ENCODE measurements at regions not wholly inside any gene's neighbourhood (a gene's known extent, or its start where the extent isn't known, plus 50 kb on each side); places are given as distances from the start of the nearest gene placed in this dataset.

- no peak overlapping the region for H2AFZ ChIP-seq (ENCODE audit: low read length)
- no peaks in the 10 kb centered on the region for H3K27me3 ChIP-seq (ENCODE audit: insufficient read depth, low read length, poor library complexity, severe bottlenecking)
- H3K36me3 ChIP-seq (ENCODE audit: insufficient read depth, low read length): no peaks in the 10 kb centered on the region
- TF ChIP-seq CTCF (conservative IDR thresholded peaks at IDR 0.05; ENCODE audit: low read length): no peak
- no peak for TF ChIP-seq EZH2phosphoT487 (IDR thresholded peaks at IDR 0.05; ENCODE audit: borderline replicate concordance)
- H3K4me2 ChIP-seq (ENCODE audit: low read depth, low read length, poor library complexity, severe bottlenecking): no peak overlapping the region
- no peaks in the 10 kb centered on the region for H3K4me1 ChIP-seq (ENCODE audit: insufficient read depth, low read length, poor library complexity, severe bottlenecking)
- H4K20me1 ChIP-seq (ENCODE audit: insufficient read depth, low read length, poor library complexity, severe bottlenecking): no peaks in the 10 kb centered on the region
- H3K9me2 ChIP-seq (replicated peaks; ENCODE audit: low read depth, low read length): no peaks in the 10 kb centered on the region
- H3F3A ChIP-seq (ENCODE audit: low read depth): no peaks in the 10 kb centered on the region
- no peaks in the 10 kb centered on the region for H3K9me3 ChIP-seq (ENCODE audit: insufficient read depth, low read depth, low read length)
- H3K9ac ChIP-seq (ENCODE audit: low read depth, low read length, poor library complexity, severe bottlenecking): no peak overlapping the region
- no peak overlapping the region for H3K4me3 ChIP-seq (ENCODE audit: low read length, poor library complexity, severe bottlenecking)
- no peaks in the 10 kb centered on the region for H3K79me2 ChIP-seq (ENCODE audit: insufficient read depth, low read length)
Observed at GRCh38 chr10:107474650-107475049, 310.1 kb upstream of the SORCS1 start.

GRCh38 chr10:107473225-107473624, 308.7 kb upstream of the SORCS1 start:
- Histone ChIP-seq H3K4me2 (ENCODE audit: low read depth, low read length, poor library complexity, severe bottlenecking) (no peak overlapping the region), H4K20me1 (ENCODE audit: insufficient read depth, low read length, poor library complexity, severe bottlenecking) (no peaks in the 10 kb centered on the region), H2AFZ (ENCODE audit: low read length) (no peak overlapping the region), H3K4me3 (ENCODE audit: low read length, poor library complexity, severe bottlenecking) (no peak overlapping the region), H3K36me3 (ENCODE audit: insufficient read depth, low read length) (no peaks in the 10 kb centered on the region), H3K27me3 (ENCODE audit: insufficient read depth, low read length, poor library complexity, severe bottlenecking) (no peaks in the 10 kb centered on the region), H3K9me3 (ENCODE audit: insufficient read depth, low read depth, low read length) (no peaks in the 10 kb centered on the region), H3K79me2 (ENCODE audit: insufficient read depth, low read length) (no peaks in the 10 kb centered on the region), H3K4me1 (ENCODE audit: insufficient read depth, low read length, poor library complexity, severe bottlenecking) (no peaks in the 10 kb centered on the region), H3K9me2 (replicated peaks; ENCODE audit: low read depth, low read length) (no peaks in the 10 kb centered on the region), H3K9ac (ENCODE audit: low read depth, low read length, poor library complexity, severe bottlenecking) (no peak overlapping the region), H3F3A (ENCODE audit: low read depth) (no peaks in the 10 kb centered on the region)
- TF ChIP-seq EZH2phosphoT487 (IDR thresholded peaks at IDR 0.05; ENCODE audit: borderline replicate concordance) (no peak), CTCF (conservative IDR thresholded peaks at IDR 0.05; ENCODE audit: low read length) (no peak)

- no peaks in the 10 kb centered on the region for H3K9me2 ChIP-seq (replicated peaks; ENCODE audit: low read depth, low read length)
Observed at GRCh38 chr10:107471911-107472310, 307.4 kb upstream of the SORCS1 start.

More at GRCh38 chr10:107471911-107472310, 307.4 kb upstream of the SORCS1 start:
- Histone ChIP-seq H3K4me3 (ENCODE audit: low read length, poor library complexity, severe bottlenecking) (no peak overlapping the region), H3K27me3 (ENCODE audit: insufficient read depth, low read length, poor library complexity, severe bottlenecking) (no peaks in the 10 kb centered on the region), H3K9me3 (ENCODE audit: insufficient read depth, low read depth, low read length) (no peaks in the 10 kb centered on the region), H3K4me2 (ENCODE audit: low read depth, low read length, poor library complexity, severe bottlenecking) (no peak overlapping the region), H3K36me3 (ENCODE audit: insufficient read depth, low read length) (no peaks in the 10 kb centered on the region), H3K79me2 (ENCODE audit: insufficient read depth, low read length) (no peaks in the 10 kb centered on the region), H3K4me1 (ENCODE audit: insufficient read depth, low read length, poor library complexity, severe bottlenecking) (no peaks in the 10 kb centered on the region), H2AFZ (ENCODE audit: low read length) (no peak overlapping the region), H4K20me1 (ENCODE audit: insufficient read depth, low read length, poor library complexity, severe bottlenecking) (no peaks in the 10 kb centered on the region), H3F3A (ENCODE audit: low read depth) (no peaks in the 10 kb centered on the region), H3K9ac (ENCODE audit: low read depth, low read length, poor library complexity, severe bottlenecking) (no peak overlapping the region)
- TF ChIP-seq EZH2phosphoT487 (IDR thresholded peaks at IDR 0.05; ENCODE audit: borderline replicate concordance): no peak
- TF ChIP-seq CTCF (conservative IDR thresholded peaks at IDR 0.05; ENCODE audit: low read length): no peak

Measured in Loucy (cell line).